Choroid plexus epithelial cell (primary cell): ENCODE measurements at regions not wholly inside any gene's neighbourhood (a gene's known extent, or its start where the extent isn't known, plus 50 kb on each side); places are given as distances from the start of the nearest gene placed in this dataset.
A peak's percentile ranks its signal among the peaks of the same experiment; 100 is the strongest.
"Not testable (repeated sequence)": the region's sequence is repeated elsewhere in the genome, so short reads cannot be mapped to it uniquely, and the experiment has no call there.

Experiments used
- DNase-seq: peaks from one replicate; pipeline ENCODE4 v3.0.0-alpha.2; 2010; ENCODE audit warnings: low read depth
- H3K4me3 ChIP-seq: 2 replicates; pipeline ENCODE4 v1.5.1; 2011; ENCODE audit warnings: low read depth, mild to moderate bottlenecking, control low read depth, low read length, moderate library complexity
- TF ChIP-seq, protein P1 (sequence below): conservative IDR thresholded peaks from 2 replicates; pipeline ENCODE4 v1.5.1; 2011; ENCODE audit warnings: low read depth, mild to moderate bottlenecking, control low read depth, inconsistent platforms, low read length, moderate library complexity

DNA sequence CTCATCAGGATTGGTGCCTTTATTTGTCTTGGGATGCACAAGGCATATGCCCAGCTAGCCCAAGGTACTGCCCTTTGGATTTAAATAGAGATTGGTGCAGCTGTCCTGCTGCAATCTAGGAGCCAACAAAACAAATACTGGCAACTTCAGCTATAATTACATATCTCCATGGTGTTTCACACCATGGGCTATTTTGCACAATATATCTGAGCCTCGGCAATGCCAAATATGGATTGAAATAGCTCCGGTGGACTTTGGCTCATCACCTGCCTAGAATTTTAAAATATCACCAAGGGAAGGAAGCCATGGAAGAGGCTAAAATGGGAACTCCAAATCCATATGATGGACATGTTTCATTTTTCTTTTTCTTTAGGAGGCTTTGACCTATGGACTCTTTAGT lies 367.8 kb upstream of the UMPS start:
- no peak overlapping the region for H3K4me3 ChIP-seq
- no peak for DNase-seq
- TF ChIP-seq, protein P1, sequence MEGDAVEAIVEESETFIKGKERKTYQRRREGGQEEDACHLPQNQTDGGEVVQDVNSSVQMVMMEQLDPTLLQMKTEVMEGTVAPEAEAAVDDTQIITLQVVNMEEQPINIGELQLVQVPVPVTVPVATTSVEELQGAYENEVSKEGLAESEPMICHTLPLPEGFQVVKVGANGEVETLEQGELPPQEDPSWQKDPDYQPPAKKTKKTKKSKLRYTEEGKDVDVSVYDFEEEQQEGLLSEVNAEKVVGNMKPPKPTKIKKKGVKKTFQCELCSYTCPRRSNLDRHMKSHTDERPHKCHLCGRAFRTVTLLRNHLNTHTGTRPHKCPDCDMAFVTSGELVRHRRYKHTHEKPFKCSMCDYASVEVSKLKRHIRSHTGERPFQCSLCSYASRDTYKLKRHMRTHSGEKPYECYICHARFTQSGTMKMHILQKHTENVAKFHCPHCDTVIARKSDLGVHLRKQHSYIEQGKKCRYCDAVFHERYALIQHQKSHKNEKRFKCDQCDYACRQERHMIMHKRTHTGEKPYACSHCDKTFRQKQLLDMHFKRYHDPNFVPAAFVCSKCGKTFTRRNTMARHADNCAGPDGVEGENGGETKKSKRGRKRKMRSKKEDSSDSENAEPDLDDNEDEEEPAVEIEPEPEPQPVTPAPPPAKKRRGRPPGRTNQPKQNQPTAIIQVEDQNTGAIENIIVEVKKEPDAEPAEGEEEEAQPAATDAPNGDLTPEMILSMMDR, result no peak

DNA sequence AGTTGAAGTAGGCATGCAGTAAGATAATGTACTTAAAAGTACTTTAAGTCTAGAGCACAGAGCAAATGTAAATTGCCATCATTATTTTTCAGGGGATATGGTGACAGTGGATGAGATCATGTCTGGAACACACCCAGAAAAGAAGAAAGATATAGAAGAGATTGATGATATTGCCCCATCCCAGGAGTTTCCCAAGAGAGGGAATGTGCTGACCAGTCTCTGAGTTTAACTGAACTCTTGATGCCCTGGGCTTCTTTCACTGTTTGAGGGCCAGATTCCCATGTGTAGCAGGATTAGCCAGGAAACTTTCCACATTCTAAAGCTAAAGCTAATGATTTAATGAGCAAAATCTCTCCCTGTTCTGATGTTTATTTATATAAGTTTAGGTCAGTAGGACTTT lies 366.8 kb upstream of the UMPS start:
- TF ChIP-seq, protein P1, result no peak
- peak; percentile 58 for DNase-seq
- no peak overlapping the region for H3K4me3 ChIP-seq

DNA sequence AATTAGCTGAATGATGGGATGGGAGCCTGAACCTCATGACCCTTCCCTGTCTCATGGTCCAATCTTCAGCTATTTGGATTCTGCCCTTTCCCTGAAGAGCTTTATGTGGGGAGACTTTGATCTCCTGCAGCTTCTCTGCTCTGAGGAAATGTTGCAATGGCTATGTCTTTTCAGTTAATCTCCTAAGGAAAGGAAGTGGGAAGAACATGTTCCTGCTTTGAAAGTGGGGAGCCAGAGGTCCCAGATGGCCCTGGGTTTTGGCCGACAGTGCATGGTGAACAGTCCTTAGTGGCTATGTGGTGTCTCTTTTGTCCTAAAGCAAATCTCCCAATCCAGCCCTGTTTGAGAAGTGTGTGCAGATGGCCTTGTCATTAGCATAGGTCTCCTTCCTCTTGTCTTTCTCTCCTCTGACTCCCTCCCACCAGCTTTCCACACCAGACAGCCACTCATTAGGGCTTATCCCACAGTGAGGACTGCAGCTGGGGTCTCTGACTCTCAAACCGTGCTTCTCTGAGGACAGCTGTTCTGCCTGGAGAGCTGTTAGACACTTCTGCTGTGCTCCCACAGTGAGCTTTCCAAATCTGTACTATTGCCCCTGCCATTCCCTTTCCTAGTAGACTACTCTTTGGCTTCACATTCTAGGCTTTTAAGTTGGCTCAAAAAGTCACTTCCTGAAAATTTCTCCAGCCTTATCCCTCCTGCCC lies 365.8 kb upstream of the UMPS start:
- no peak overlapping the region for H3K4me3 ChIP-seq
- TF ChIP-seq, protein P1, result no peak
- DNase-seq, result no peak

DNA sequence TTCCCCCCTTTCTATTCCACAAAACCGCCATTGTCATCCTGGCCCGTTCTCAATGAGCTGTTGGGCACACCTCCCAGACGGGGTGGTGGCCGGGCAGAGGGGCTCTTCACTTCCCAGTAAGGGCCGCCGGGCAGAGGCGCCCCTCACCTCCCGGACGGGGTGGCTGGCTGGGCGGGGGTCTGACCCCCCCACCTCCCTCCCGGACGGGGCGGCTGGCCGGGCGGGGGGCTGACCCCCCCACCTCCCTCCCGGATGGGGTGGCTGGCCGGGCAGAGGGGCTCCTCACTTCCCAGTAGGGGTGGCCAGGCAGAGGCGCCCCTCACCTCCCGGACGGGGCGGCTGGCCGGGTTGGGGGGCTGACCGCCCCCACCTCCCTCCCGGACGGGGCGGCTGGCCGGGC lies 363.6 kb upstream of the UMPS start:
- not testable (repeated sequence) for H3K4me3 ChIP-seq, DNase-seq

DNA sequence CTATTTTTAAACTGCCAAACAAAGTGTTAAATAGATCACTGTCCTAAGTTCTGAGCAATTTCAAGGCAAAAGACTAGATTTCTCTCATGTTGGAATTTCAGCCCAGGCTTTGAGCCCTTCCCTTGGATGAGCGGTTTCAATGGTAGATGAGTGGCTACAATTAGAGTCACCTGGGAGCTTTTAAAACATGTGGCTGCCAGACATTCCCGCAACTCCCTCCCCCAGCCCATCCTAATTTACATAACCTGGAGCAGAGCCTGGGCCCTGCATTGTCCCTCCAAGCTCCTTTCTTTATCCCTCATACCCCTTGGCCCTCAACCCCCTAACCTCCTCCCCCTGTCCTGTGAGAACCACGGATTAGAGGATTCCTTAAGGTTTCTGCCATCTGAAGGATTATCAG lies 357.5 kb upstream of the UMPS start:
- TF ChIP-seq, protein P1, result no peak
- no peak for DNase-seq
- H3K4me3 ChIP-seq, result no peak overlapping the region

DNA sequence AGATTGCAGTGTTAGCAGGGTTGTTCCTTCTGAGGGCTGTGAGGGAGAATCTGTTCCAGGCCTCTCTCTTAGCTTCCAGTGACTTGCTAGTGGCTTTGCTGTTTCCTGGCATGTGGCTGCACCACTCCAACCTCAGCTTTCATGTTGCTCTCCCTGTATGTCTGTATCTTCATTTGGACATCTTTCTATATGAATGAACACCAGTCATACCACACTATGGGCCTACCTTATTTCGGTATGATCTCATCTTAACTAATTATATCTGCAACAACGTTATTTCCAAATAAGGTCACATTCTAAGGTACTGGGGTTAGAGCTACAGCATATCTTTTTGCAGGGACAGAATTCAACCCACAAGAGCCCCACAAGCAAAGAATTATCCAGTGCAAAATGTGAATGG lies 356.7 kb upstream of the UMPS start:
- TF ChIP-seq, protein P1, result no peak
- no peak for DNase-seq
- H3K4me3 ChIP-seq, result no peak overlapping the region

DNA sequence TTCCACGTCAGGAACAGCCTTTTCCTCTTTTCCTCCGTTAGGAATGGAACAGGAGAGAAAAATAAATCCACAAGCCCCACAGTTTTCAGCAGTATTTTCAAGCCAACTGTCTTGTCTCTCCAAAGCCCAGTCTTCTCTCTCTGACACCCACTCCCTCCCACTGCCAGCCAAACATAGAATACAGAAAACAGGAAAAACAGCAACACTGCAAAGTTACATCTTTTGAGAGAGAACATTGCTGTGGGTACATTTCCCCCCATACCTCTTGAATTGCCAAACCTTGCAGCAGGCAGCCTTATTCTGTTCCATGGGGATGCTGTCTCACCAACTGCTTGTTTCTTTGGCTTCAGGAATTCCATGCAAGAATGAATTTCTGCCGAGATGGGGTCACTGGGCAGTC lies 355.7 kb upstream of the UMPS start:
- DNase-seq, result no peak
- H3K4me3 ChIP-seq, result no peak overlapping the region
- TF ChIP-seq, protein P1, result no peak
